Cardiac muscle cell (in vitro differentiated cells and primary cell): ENCODE measurements at regions not wholly inside any gene's neighbourhood (a gene's known extent, or its start where the extent isn't known, plus 50 kb on each side); places are given as distances from the start of the nearest gene placed in this dataset.

Source experiments
- DNase-seq, 2 donors: peaks; one replicate each; pipeline versions ENCODE4 v3.0.0 to v3.0.0-alpha.2; 2010 to 2017; ENCODE audit warnings: low read depth in 1 of 2, low spot score in 1 of 2
- H3K27ac ChIP-seq: fragments of 200-600 bp; sonication (generic); 2 replicates; pipeline ENCODE4 v1.5.1; 2016
- H3K27me3 ChIP-seq: fragments of 200-600 bp; sonication (generic); 2 replicates; pipeline ENCODE4 v1.6.0; 2016; ENCODE audit warnings: control low read depth
- H3K36me3 ChIP-seq: fragments of 200-600 bp; sonication (generic); 2 replicates; pipeline ENCODE4 v1.5.1; 2016; ENCODE audit warnings: control low read depth
- H3K4me1 ChIP-seq: fragments of 200-600 bp; sonication (generic); 2 replicates; pipeline ENCODE4 v1.8.1; 2017; ENCODE audit warnings: low read depth, mild to moderate bottlenecking, mixed run types
- H3K4me3 ChIP-seq: fragments of 200-600 bp; sonication (generic); 2 replicates; pipeline ENCODE4 v1.5.1; 2016; ENCODE audit warnings: mild to moderate bottlenecking
- H3K9me3 ChIP-seq: fragments of 200-600 bp; sonication (generic); 2 replicates; pipeline ENCODE4 v1.5.1; 2017; ENCODE audit warnings: low read depth, mild to moderate bottlenecking, control low read depth
- CTCF ChIP-seq: IDR thresholded peaks from 2 replicates; pipeline ENCODE4 v1.5.1; 2012; ENCODE audit warnings: low read depth, mild to moderate bottlenecking, low read length

- Histone ChIP-seq H3K36me3 (no peaks in the 10 kb centered on the region), H3K9me3 (no peaks in the 10 kb centered on the region), H3K27me3 (no peaks in the 10 kb centered on the region), H3K4me3 (no peak overlapping the region), H3K27ac (no peak overlapping the region), H3K4me1 (no peaks in the 10 kb centered on the region)
- TF ChIP-seq CTCF, result no peak
- no peak for DNase-seq
Measured at GRCh38 chr3:180184816-180185215, 148.1 kb upstream of the PEX5L start.

- no peaks in the 10 kb centered on the region for H3K9me3 ChIP-seq
- H3K36me3 ChIP-seq, result no peaks in the 10 kb centered on the region
- DNase-seq, result no peak
- H3K4me3 ChIP-seq, result no peak overlapping the region
- no peaks in the 10 kb centered on the region for H3K4me1 ChIP-seq
- no peak overlapping the region for H3K27ac ChIP-seq
- no peaks in the 10 kb centered on the region for H3K27me3 ChIP-seq
- TF ChIP-seq CTCF, result no peak
Measured at GRCh38 chr3:180185650-180186049, 148.9 kb upstream of the PEX5L start.

- H3K9me3 ChIP-seq, result no peaks in the 10 kb centered on the region
- no peak overlapping the region for H3K4me3 ChIP-seq
Measured at GRCh38 chr3:180188512-180189309, 152.0 kb upstream of the PEX5L start.

GRCh38 chr3:180189310-180189648 lies 152.5 kb upstream of the PEX5L start:
- H3K27me3 ChIP-seq, result no peaks in the 10 kb centered on the region

More at GRCh38 chr3:180188512-180189309, 152.0 kb upstream of the PEX5L start:
- H3K27me3 ChIP-seq, result no peaks in the 10 kb centered on the region
- H3K27ac ChIP-seq, result no peak overlapping the region
- H3K4me1 ChIP-seq, result no peaks in the 10 kb centered on the region
- TF ChIP-seq CTCF, result no peak
- no peaks in the 10 kb centered on the region for H3K36me3 ChIP-seq
- no peak for DNase-seq

GRCh38 chr3:180196658-180197057 lies 159.9 kb upstream of the PEX5L start:
- TF ChIP-seq CTCF, result no peak
- no peaks in the 10 kb centered on the region for H3K4me1 ChIP-seq
- no peak for DNase-seq
- H3K4me3 ChIP-seq, result no peak overlapping the region
- no peaks in the 10 kb centered on the region for H3K36me3 ChIP-seq
- H3K27me3 ChIP-seq, result no peaks in the 10 kb centered on the region
- no peak overlapping the region for H3K27ac ChIP-seq
- H3K9me3 ChIP-seq, result no peaks in the 10 kb centered on the region

More at GRCh38 chr3:180189310-180189648, 152.5 kb upstream of the PEX5L start:
- no peak overlapping the region for H3K27ac ChIP-seq
- no peak for DNase-seq
- no peaks in the 10 kb centered on the region for H3K36me3 ChIP-seq
- TF ChIP-seq CTCF, result no peak
- no peaks in the 10 kb centered on the region for H3K9me3 ChIP-seq
- H3K4me3 ChIP-seq, result no peak overlapping the region
- H3K4me1 ChIP-seq, result no peaks in the 10 kb centered on the region
